GM12891 (cell line): ENCODE measurements at regions not wholly inside any gene's neighbourhood (a gene's known extent, or its start where the extent isn't known, plus 50 kb on each side); places are given as distances from the start of the nearest gene placed in this dataset.

Experiments
- PAX5 ChIP-seq: IDR thresholded peaks from 2 replicates; pipeline ENCODE4 v1.6.1; 2011; ENCODE audit warnings: low read length, moderate library complexity, mild to moderate bottlenecking; ENCODE audit not compliant: insufficient read depth, severe bottlenecking
- POLR2A ChIP-seq: IDR thresholded peaks from 2 replicates; pipeline ENCODE4 v1.6.1; 2011; ENCODE audit warnings: low read depth, low read length, control low read depth
- POLR2AphosphoS5 ChIP-seq: IDR thresholded peaks from 2 replicates; pipeline ENCODE4 v1.6.1; 2011; ENCODE audit warnings: low read depth, low read length, control low read depth
- POU2F2 ChIP-seq: IDR thresholded peaks from 2 replicates; pipeline ENCODE4 v1.6.1; 2011; ENCODE audit warnings: low read depth, mild to moderate bottlenecking, control low read depth, low read length, moderate library complexity
- SPI1 ChIP-seq: IDR thresholded peaks from 2 replicates; pipeline ENCODE4 v1.6.1; 2011; ENCODE audit warnings: low read depth, low read length, control low read depth
- TAF1 ChIP-seq: IDR thresholded peaks from 2 replicates; pipeline ENCODE4 v1.6.1; 2011; ENCODE audit warnings: low read depth, low read length, control low read depth

DNA sequence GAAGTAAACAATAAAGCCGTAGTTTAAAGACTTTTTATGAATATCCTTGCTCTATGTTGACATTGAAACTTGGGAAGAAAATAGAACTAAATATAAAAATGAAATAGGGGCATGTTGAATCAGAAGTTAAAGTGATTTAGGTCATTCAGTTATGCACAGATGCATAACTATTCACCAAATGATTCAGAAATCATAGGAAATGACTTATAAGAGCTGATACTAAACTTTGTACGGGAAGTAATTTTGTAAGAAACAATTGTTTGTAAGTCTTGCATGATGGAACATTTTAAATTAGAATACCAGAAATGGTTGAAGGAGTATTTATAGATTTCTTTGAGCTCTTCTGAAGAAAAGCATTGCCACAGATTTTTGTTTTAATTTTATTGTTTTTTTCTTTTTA, 246.5 kb downstream of the CPE start:
- TF ChIP-seq POLR2AphosphoS5, result no peak
- no peak for TF ChIP-seq TAF1
- TF ChIP-seq SPI1, result no peak
- no peak for TF ChIP-seq POLR2A
- TF ChIP-seq PAX5, result no peak
- no peak for TF ChIP-seq POU2F2
